Stimulated activated naive CD8-positive, alpha-beta T cell treated with anti-CD3 and anti-CD28 coated beads, Interleukin-15, Interleukin-2, amounts not matched to agents 100 ng/mL and 50 ng/mL, for 24 hours (primary cell): ENCODE measurements at regions not wholly inside any gene's neighbourhood (a gene's known extent, or its start where the extent isn't known, plus 50 kb on each side); places are given as distances from the start of the nearest gene placed in this dataset.
"Not testable (repeated sequence)": the region's sequence is repeated elsewhere in the genome, so short reads cannot be mapped to it uniquely, and the experiment has no call there.

Experiments
- H3K27ac Mint-ChIP-seq: one replicate; pipeline ENCODE4 v1.8.0; 2021; ENCODE audit warnings: mild to moderate bottlenecking, mixed read lengths
- H3K27me3 Mint-ChIP-seq: one replicate; pipeline ENCODE4 v1.8.0; 2021; ENCODE audit warnings: mixed read lengths
- H3K36me3 Mint-ChIP-seq: one replicate; pipeline ENCODE4 v1.8.0; 2021; ENCODE audit warnings: low read depth, mixed read lengths
- H3K4me1 Mint-ChIP-seq: one replicate; pipeline ENCODE4 v1.8.0; 2021; ENCODE audit warnings: low read depth, mixed read lengths
- H3K4me3 Mint-ChIP-seq: one replicate; pipeline ENCODE4 v1.8.0; 2021; ENCODE audit warnings: mild to moderate bottlenecking, mixed read lengths
- H3K9me3 Mint-ChIP-seq: one replicate; pipeline ENCODE4 v1.8.0; 2021; ENCODE audit warnings: mixed read lengths

- no peak overlapping the region for H3K4me3 Mint-ChIP-seq
- H3K36me3 Mint-ChIP-seq = no peaks in the 10 kb centered on the region
- H3K9me3 Mint-ChIP-seq = peaks cover 20% of the 10 kb centered on the region
- no peaks in the 10 kb centered on the region for H3K27me3 Mint-ChIP-seq
- no peaks in the 10 kb centered on the region for H3K4me1 Mint-ChIP-seq
- no peak overlapping the region for H3K27ac Mint-ChIP-seq
These were observed 1977.2 kb downstream of the PCDH7 start for GRCh38 chr4:32697281-32697814.

- no peaks in the 10 kb centered on the region for H3K27me3 Mint-ChIP-seq
- H3K36me3 Mint-ChIP-seq = no peaks in the 10 kb centered on the region
These were observed 1980.7 kb downstream of the PCDH7 start for GRCh38 chr4:32700838-32701237.

DNA sequence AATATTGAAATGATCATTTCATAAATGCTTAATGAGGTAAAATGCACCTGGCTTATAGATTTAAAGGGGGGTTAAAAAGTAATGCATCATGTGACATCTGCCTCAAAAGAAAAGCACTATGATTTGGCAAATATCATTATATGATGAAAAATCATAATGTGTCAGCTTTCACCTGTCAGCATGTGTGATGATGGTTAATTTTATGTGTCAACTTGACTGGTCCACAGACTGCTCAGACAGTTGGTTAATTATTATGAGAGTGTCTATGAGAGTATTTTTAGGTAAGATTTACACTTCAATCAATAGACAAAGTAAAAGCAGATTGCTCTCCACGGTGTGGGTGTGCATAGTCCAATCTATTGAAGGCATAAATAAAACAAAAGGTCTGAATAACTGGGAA, 1986.7 kb downstream of the PCDH7 start:
- no peak overlapping the region for H3K4me3 Mint-ChIP-seq
- no peak overlapping the region for H3K27ac Mint-ChIP-seq
- no peaks in the 10 kb centered on the region for H3K4me1 Mint-ChIP-seq
- no peaks in the 10 kb centered on the region for H3K36me3 Mint-ChIP-seq
- peaks cover 9% of the 10 kb centered on the region for H3K9me3 Mint-ChIP-seq
- no peaks in the 10 kb centered on the region for H3K27me3 Mint-ChIP-seq

More at GRCh38 chr4:32700838-32701237, 1980.7 kb downstream of the PCDH7 start:
- no peaks in the 10 kb centered on the region for H3K4me1 Mint-ChIP-seq
- H3K9me3 Mint-ChIP-seq = peaks cover 3% of the 10 kb centered on the region
- H3K27ac Mint-ChIP-seq = no peak overlapping the region
- no peak overlapping the region for H3K4me3 Mint-ChIP-seq

GRCh38 chr4:32716090-32716620, 1996.0 kb downstream of the PCDH7 start:
- H3K36me3 Mint-ChIP-seq, H3K4me3 Mint-ChIP-seq, H3K27me3 Mint-ChIP-seq, H3K27ac Mint-ChIP-seq, H3K4me1 Mint-ChIP-seq: not testable (repeated sequence)
- H3K9me3 Mint-ChIP-seq = peaks cover 12% of the 10 kb centered on the region

DNA sequence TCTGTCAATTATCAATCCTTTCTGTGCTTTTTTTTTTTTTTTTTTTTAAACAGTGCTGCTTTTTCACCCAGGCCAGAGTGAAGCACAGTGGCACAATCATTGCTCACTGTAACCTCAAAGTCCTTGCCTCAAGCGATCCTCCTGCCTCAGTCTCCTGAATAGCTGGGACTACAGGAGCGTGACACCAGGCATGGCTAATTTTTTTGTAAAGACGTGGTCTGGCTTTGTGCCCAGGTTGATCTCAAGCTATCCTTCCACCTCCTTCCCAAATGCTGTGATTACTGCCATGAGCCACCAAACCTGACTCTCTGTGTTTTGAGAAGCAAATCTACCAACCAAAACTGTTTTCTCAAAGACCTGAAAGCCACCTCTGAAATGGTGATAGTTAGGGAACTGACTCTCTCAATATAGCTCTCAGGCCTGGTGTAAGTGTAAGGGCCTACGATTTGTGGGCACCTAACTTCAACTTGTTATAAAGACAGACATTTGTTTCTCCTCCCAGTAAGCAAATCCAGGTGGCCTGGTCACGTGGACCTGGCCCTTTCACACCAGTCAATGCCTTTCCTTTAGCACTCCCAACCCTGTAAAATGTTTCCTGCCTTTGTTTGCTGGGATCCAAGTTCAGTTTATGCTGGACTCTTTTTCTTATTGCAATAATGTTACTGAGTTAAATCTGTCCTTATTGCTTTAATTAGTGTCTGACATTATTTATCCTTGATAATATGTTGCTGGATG, 2015.9 kb downstream of the PCDH7 start:
- Mint-ChIP-seq H3K9me3 (peaks cover 6% of the 10 kb centered on the region), H3K4me1 (no peaks in the 10 kb centered on the region), H3K27ac (no peak overlapping the region), H3K27me3 (no peaks in the 10 kb centered on the region), H3K36me3 (no peaks in the 10 kb centered on the region), H3K4me3 (no peak overlapping the region)

DNA sequence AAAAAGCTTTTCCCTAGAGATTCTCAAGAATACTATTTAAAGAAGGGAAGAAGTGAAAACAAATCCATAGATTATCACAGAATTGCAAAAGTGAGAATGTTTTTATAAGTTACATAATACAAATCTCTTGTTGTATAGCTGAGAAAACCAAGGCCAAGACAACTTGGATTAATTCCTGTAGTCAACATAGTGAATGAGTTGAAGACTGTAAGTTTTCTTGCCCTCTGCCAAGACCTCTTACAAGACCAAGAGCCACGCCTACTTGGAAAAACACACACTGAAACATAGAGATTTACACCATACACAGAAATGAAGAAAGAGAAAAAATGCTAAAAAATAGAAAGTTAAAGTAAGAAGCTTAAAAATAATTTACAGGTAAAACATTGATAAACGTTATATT, 2024.0 kb downstream of the PCDH7 start:
- no peak overlapping the region for H3K27ac Mint-ChIP-seq
- no peaks in the 10 kb centered on the region for H3K4me1 Mint-ChIP-seq
- peaks cover 6% of the 10 kb centered on the region for H3K9me3 Mint-ChIP-seq
- H3K27me3 Mint-ChIP-seq = no peaks in the 10 kb centered on the region
- H3K4me3 Mint-ChIP-seq = no peak overlapping the region
- H3K36me3 Mint-ChIP-seq = no peaks in the 10 kb centered on the region

DNA sequence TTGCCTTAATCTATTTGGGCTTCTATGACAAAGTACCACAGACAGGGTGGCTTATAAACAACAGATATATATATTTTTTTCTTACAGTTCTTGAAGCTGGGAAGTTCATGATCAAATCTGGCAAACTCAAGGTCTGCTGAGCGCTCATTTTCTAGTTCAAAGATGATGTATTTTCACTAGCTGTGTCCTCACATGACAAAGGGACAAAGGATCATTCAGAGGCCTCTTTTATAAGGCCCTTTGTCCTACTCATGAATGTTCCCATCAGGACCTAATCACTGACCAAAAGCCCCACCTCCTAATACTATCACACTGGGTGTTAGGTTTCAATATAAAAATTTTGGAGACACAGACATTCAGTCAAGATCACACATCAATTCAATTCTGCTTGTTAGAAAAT, 2025.2 kb downstream of the PCDH7 start:
- Mint-ChIP-seq H3K4me3 (no peak overlapping the region), H3K4me1 (no peaks in the 10 kb centered on the region), H3K36me3 (no peaks in the 10 kb centered on the region), H3K27ac (no peak overlapping the region), H3K9me3 (peaks cover 6% of the 10 kb centered on the region), H3K27me3 (no peaks in the 10 kb centered on the region)

DNA sequence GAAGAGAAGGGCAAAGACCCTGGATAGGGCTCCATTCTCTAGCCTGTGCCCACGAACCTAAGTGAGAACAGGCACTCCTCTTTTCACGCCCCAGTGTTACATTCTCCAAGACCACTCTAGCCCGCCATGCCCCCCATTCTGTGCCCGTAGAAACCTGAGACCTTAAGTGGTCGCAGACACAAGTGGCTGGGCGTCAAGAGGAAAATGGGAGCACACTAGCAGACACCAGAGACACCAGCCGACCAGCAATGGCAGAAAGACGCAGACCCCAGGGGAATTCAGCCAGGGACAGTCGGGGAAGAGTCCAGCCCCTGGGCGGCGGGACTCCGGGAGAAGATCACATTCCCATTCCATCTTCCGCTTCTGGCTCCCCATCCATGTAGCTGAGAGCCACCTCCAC, 2027.9 kb downstream of the PCDH7 start:
- Mint-ChIP-seq H3K36me3 (no peaks in the 10 kb centered on the region), H3K27ac (no peak overlapping the region), H3K4me3 (no peak overlapping the region), H3K9me3 (no peaks in the 10 kb centered on the region), H3K27me3 (no peaks in the 10 kb centered on the region), H3K4me1 (no peaks in the 10 kb centered on the region)

- no peaks in the 10 kb centered on the region for H3K27me3 Mint-ChIP-seq
- H3K4me3 Mint-ChIP-seq = no peak overlapping the region
- H3K9me3 Mint-ChIP-seq = no peaks in the 10 kb centered on the region
These were observed 2028.3 kb downstream of the PCDH7 start for GRCh38 chr4:32748498-32748897.

GRCh38 chr4:32752962-32753361, 2032.8 kb downstream of the PCDH7 start:
- Mint-ChIP-seq H3K36me3 (no peaks in the 10 kb centered on the region), H3K27me3 (no peaks in the 10 kb centered on the region), H3K27ac (no peak overlapping the region), H3K4me1 (no peaks in the 10 kb centered on the region), H3K9me3 (peaks cover 17% of the 10 kb centered on the region), H3K4me3 (no peak overlapping the region)

More at GRCh38 chr4:32748498-32748897, 2028.3 kb downstream of the PCDH7 start:
- H3K27ac Mint-ChIP-seq = no peak overlapping the region
- H3K36me3 Mint-ChIP-seq = no peaks in the 10 kb centered on the region
- H3K4me1 Mint-ChIP-seq = no peaks in the 10 kb centered on the region

DNA sequence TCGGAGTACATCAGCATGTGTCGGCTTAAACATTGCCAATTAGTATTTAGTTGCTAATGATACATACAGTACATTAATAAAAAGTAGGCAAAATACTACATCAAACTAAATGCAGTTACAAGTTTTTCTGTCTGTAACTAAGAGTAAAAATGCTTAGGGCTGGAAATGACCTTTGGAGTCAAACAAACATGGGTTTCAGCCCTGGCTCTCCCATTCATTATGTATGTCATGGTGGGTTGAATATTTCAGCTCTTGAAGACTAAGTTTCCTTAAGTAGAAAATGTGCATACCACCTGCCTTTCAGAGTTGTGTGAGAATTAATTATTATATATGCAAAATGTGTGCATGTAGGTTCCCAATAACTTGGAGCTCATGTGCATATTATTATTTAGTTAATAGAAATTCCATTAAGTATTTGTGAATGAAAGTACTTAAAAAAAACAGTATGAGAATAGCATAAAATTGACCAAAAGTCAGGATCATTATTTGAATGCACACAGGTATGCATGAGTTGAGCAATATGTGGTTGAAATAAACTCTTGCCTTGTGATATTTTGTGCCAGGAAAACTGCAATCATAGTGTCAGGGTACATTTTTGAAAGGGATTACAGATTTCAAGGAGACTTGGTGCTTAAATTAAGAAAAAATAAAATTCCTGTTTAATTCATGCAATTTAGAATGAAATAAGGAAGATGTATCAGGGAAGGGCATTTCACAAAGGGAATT, 2048.7 kb downstream of the PCDH7 start:
- Mint-ChIP-seq H3K4me1 (no peaks in the 10 kb centered on the region), H3K27ac (no peak overlapping the region), H3K4me3 (no peak overlapping the region), H3K9me3 (peaks cover 8% of the 10 kb centered on the region), H3K27me3 (no peaks in the 10 kb centered on the region), H3K36me3 (no peaks in the 10 kb centered on the region)

DNA sequence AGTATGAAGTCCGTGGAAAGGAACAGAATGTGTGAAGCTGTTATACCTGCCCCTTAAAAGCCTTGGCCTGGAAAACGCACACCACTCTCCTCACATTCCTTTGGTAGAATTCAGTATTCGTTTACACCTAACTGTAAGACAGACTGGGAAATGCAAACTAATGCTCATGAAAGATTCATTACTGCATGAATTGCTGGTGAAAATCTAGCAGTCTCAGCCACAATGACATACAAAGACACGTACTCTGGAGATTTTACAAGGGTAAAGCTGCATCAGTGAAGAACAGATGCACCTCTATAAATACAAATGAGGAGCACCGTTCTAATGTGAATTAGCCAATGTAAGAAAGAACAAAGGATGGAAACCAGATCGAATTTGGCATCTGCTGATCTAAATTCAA, 2051.3 kb downstream of the PCDH7 start:
- Mint-ChIP-seq H3K9me3 (peaks cover 8% of the 10 kb centered on the region), H3K4me3 (no peak overlapping the region), H3K36me3 (no peaks in the 10 kb centered on the region), H3K4me1 (no peaks in the 10 kb centered on the region), H3K27ac (no peak overlapping the region), H3K27me3 (no peaks in the 10 kb centered on the region)

DNA sequence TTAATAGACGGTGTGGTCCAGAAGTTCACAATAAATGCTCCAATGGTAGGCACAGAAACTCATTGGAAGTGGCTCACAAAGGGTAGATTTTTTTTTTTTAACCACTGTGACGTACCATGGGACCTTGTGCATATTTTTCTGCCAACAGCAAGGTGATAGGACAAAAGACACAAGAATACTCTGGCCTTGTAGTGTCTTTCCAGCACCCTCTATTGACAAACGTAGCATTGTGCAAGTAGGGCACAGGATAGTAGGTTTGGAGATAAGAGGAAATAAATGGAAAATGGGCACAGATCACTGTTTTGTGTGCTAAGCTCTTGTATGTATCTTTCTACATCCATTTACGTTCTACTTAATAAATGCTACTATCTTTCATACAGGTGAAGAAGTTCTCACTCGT, 2054.9 kb downstream of the PCDH7 start:
- Mint-ChIP-seq H3K36me3 (no peaks in the 10 kb centered on the region), H3K27ac (no peak overlapping the region), H3K4me3 (no peak overlapping the region), H3K27me3 (no peaks in the 10 kb centered on the region), H3K4me1 (no peaks in the 10 kb centered on the region), H3K9me3 (peaks cover 9% of the 10 kb centered on the region)

GRCh38 chr4:32776435-32777203, 2056.4 kb downstream of the PCDH7 start:
- no peak overlapping the region for H3K27ac Mint-ChIP-seq
- no peak overlapping the region for H3K4me3 Mint-ChIP-seq
- no peaks in the 10 kb centered on the region for H3K4me1 Mint-ChIP-seq
- H3K27me3 Mint-ChIP-seq = no peaks in the 10 kb centered on the region
- H3K36me3 Mint-ChIP-seq = no peaks in the 10 kb centered on the region
- peaks cover 13% of the 10 kb centered on the region for H3K9me3 Mint-ChIP-seq

- Mint-ChIP-seq H3K36me3 (no peaks in the 10 kb centered on the region), H3K27ac (no peak overlapping the region), H3K4me3 (no peak overlapping the region), H3K27me3 (no peaks in the 10 kb centered on the region), H3K4me1 (no peaks in the 10 kb centered on the region), H3K9me3 (peaks cover 13% of the 10 kb centered on the region)
These were observed 2057.9 kb downstream of the PCDH7 start for GRCh38 chr4:32778025-32778424.
